COLO668 (cell line): ENCODE measurements at regions not wholly inside any gene's neighbourhood (a gene's known extent, or its start where the extent isn't known, plus 50 kb on each side); places are given as distances from the start of the nearest gene placed in this dataset.
"Not testable (repeated sequence)": the region's sequence is repeated elsewhere in the genome, so short reads cannot be mapped to it uniquely, and the experiment has no call there.

Experiments
- DNase-seq: peaks from one replicate; lab custom pipeline; 2025; ENCODE audit not compliant: unreplicated experiment; lab: John Stamatoyannopoulos, UW

GRCh38 chr7:152594801-152595200, 81.1 kb downstream of the XRCC2 start:
- no peak for DNase-seq

GRCh38 chr7:152591976-152592375, 84.0 kb downstream of the XRCC2 start:
- no peak for DNase-seq

GRCh38 chr7:152590481-152590880, 85.5 kb downstream of the XRCC2 start:
- no peak for DNase-seq

GRCh38 chr7:152589821-152590220, 86.1 kb downstream of the XRCC2 start:
- not testable (repeated sequence) for DNase-seq

- no peak for DNase-seq
Observed at GRCh38 chr7:152588350-152588749, 87.6 kb downstream of the XRCC2 start.

GRCh38 chr7:152587366-152587765, 88.6 kb downstream of the XRCC2 start:
- DNase-seq, result no peak

- no peak for DNase-seq
Observed at GRCh38 chr7:152583006-152583405, 92.9 kb downstream of the XRCC2 start.

GRCh38 chr7:152579070-152579469, 96.9 kb downstream of the XRCC2 start:
- DNase-seq, result no peak

- no peak for DNase-seq
Observed at GRCh38 chr7:152577339-152577738, 98.6 kb downstream of the XRCC2 start.

- DNase-seq, result peak; percentile 18
Observed at GRCh38 chr7:152574892-152575548, 100.9 kb downstream of the XRCC2 start.

GRCh38 chr7:152573186-152573585, 102.8 kb downstream of the XRCC2 start:
- DNase-seq, result not testable (repeated sequence)

- no peak for DNase-seq
Observed at GRCh38 chr7:152572101-152572500, 103.8 kb downstream of the XRCC2 start.

- no peak for DNase-seq
Observed at GRCh38 chr7:152571068-152571467, 104.9 kb downstream of the XRCC2 start.

GRCh38 chr7:152568972-152569371, 107.0 kb downstream of the XRCC2 start:
- no peak for DNase-seq

GRCh38 chr7:152565731-152566130, 110.2 kb downstream of the XRCC2 start:
- no peak for DNase-seq

- no peak for DNase-seq
Observed at GRCh38 chr7:152564656-152565250, 111.2 kb downstream of the XRCC2 start.

GRCh38 chr7:152556013-152556755, 119.8 kb downstream of the XRCC2 start:
- DNase-seq, result no peak

- no peak for DNase-seq
Observed at GRCh38 chr7:152553671-152554317, 118.0 kb upstream of the KMT2C start.

- no peak for DNase-seq
Observed at GRCh38 chr7:152551304-152552036, 115.7 kb upstream of the KMT2C start.

- no peak for DNase-seq
Observed at GRCh38 chr7:152544971-152545619, 109.3 kb upstream of the KMT2C start.
